ENCODE measurements at regions not wholly inside any gene's neighbourhood (a gene's known extent, or its start where the extent isn't known, plus 50 kb on each side); places are given as distances from the start of the nearest gene placed in this dataset.

DNA sequence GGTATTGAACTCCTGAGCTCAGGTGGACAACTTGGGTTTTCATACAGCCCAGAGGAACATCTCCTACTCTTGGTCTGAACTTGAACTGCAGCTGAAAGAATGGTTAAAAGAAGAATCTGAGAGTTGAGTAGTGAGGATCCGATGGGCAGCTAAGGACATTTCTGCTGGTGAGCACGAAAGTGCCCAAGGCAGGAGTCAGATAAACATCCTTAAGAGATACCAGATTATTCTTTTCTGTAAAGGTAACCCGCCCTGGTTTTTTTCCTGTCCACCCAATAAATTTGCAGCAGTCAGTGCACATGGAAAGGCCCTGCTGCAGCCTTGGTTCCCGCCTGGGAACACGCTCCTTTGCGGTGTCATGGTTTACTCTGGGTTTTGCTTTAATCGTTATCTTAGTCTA, 78.4 kb upstream of the ARHGEF7 start:
- no peak for ATAC-seq
- intact Hi-C loops (cut with DNase I) = no loop called here
- Histone ChIP-seq H3K9me3 (no peaks in the 10 kb centered on the region), H3K27me3 (peaks cover 7% of the 10 kb centered on the region), H3K4me3 (no peak overlapping the region), H3K36me3 (no peaks in the 10 kb centered on the region), H3K4me1 (no peaks in the 10 kb centered on the region), H3K27ac (no peak overlapping the region)
- DNase-seq = no peak
- TF ChIP-seq, protein P1, sequence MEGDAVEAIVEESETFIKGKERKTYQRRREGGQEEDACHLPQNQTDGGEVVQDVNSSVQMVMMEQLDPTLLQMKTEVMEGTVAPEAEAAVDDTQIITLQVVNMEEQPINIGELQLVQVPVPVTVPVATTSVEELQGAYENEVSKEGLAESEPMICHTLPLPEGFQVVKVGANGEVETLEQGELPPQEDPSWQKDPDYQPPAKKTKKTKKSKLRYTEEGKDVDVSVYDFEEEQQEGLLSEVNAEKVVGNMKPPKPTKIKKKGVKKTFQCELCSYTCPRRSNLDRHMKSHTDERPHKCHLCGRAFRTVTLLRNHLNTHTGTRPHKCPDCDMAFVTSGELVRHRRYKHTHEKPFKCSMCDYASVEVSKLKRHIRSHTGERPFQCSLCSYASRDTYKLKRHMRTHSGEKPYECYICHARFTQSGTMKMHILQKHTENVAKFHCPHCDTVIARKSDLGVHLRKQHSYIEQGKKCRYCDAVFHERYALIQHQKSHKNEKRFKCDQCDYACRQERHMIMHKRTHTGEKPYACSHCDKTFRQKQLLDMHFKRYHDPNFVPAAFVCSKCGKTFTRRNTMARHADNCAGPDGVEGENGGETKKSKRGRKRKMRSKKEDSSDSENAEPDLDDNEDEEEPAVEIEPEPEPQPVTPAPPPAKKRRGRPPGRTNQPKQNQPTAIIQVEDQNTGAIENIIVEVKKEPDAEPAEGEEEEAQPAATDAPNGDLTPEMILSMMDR (IDR thresholded peaks at IDR 0.05) = no peak

DNA sequence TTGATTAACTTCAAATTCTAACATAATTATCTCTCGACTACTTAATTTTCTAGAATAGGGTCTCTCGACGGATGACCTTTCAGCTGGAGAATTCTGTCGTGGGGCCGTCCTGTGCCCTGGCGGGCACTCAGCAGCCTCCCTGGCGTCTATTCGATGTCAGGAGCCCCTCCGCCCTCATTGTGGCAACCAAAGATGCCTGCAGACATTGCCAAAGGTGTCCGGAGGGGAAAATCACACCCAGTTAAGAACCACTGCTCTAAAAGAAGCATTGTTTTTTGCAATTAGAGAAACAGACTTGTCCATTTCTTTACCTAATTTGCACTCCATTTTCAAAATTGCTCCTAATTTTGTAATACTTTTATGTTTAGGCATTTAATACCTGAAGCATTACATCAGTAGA, 79.2 kb upstream of the ARHGEF7 start:
- Histone ChIP-seq H3K36me3 (no peaks in the 10 kb centered on the region), H3K9me3 (no peaks in the 10 kb centered on the region), H3K4me3 (no peak overlapping the region), H3K4me1 (no peaks in the 10 kb centered on the region), H3K27me3 (peaks cover 7% of the 10 kb centered on the region), H3K27ac (no peak overlapping the region)
- ATAC-seq (no peak), DNase-seq (no peak)
- intact Hi-C loops (cut with DNase I) = no loop called here
- TF ChIP-seq, protein P1 (IDR thresholded peaks at IDR 0.05) = no peak

DNA sequence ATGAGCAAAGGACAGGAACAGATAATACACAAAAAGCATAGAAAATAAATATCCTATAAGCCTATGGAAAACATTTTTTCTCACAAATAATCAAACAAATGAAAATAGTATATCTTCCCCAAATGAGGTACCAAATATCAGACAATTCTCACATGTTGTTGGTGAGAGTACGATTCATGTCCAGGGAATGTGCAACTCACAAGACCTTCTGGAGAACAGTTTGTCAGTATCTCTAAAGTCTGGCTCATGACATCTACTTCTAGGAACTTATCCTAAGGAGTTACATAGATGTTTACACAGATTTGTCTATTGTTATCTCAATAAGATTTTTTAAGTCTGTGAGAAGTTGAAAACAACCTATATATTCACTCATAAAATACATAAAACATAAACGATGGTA, 80.3 kb upstream of the ARHGEF7 start:
- Histone ChIP-seq H3K27me3 (peaks cover 7% of the 10 kb centered on the region), H3K9me3 (no peaks in the 10 kb centered on the region), H3K4me1 (no peaks in the 10 kb centered on the region), H3K36me3 (no peaks in the 10 kb centered on the region), H3K27ac (no peak overlapping the region), H3K4me3 (no peak overlapping the region)
- intact Hi-C loops (cut with DNase I) = no loop called here
- no peak for DNase-seq
- no peak for ATAC-seq
- TF ChIP-seq, protein P1 (IDR thresholded peaks at IDR 0.05) = no peak

DNA sequence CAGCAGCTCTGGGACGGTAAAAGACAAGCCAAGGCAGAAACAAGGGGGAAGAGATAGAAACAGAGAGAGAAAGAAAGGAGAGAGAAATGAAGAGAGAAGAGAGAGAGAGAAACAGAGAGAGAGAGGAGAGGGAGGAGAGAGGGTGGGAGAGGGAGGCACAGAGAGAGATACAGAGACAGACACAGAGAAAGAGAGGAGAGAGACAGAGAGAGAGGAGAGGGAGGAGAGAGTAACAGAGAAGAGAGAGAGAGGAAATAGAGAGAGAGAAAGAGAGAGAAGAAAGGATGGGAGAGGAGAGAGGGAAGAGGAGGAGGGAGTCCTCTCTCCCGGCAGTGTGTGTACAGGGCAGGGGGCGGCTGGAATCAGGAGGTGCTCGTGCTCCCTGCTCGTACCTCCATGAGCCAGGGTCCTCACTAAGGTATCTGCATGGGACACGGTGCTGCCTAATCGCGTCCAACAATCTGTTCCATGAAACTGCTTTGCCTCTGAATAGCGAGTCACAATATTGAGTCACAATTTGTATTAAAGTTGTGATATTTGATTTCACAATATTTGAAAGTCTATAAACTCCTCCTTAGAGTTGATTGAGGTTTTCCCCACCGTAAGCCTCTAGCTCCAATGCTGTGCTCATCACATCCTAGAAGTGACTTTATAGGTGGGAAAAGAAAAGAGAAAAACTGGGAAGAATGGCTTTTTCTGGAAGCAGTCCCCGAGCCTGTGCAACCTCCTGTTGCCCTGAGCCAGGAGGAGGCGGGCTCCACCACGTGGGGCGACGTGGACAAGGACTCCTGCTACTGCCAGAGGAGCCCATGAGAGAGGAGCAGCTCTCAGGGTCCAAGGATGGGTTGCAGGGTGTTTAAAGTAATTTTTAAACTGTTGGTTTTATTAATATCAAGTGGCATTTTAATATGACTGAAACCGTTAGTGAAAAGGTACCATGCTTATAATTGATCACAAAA, 81.7 kb upstream of the ARHGEF7 start:
- DNase-seq = no peak
- intact Hi-C loops (cut with DNase I) = no loop called here
- no peak overlapping the region for H3K4me3 ChIP-seq

DNA sequence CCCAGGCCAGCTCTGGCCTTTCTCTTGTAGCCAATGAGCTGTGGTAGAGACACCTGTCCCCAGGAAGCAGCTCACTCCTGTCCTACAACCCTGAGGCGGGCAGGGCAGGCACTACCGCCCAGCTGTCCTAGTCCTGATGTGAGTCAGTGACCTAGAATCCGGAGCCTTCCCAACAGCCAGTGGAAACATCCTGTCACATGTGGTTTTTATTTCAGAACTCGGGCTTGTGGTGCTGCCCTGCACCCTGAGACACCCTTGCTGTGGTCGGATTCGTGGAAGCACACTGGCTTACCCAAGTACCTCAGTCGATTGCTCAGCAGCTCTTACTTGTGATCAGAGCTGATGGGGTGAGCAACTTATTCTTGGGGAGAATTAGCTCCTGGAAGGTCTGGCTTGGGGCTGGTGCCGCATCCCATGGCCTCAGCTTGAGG, 83.6 kb upstream of the ARHGEF7 start:
- H3K36me3 ChIP-seq = no peaks in the 10 kb centered on the region
- no peaks in the 10 kb centered on the region for H3K27me3 ChIP-seq
- no peaks in the 10 kb centered on the region for H3K9me3 ChIP-seq
- no peak for DNase-seq
- peak; percentile 59 for ATAC-seq
- no peak overlapping the region for H3K4me3 ChIP-seq
- TF ChIP-seq, protein P1 (IDR thresholded peaks at IDR 0.05) = no peak
- H3K4me1 ChIP-seq = no peaks in the 10 kb centered on the region
- H3K27ac ChIP-seq = no peak overlapping the region
- intact Hi-C loops (cut with DNase I) = no loop called here

More for the DNA sequence above, 81.7 kb upstream of the ARHGEF7 start:
- no peaks in the 10 kb centered on the region for H3K9me3 ChIP-seq
- H3K27ac ChIP-seq = no peak overlapping the region
- no peaks in the 10 kb centered on the region for H3K36me3 ChIP-seq
- H3K27me3 ChIP-seq = no peaks in the 10 kb centered on the region
- no peak for ATAC-seq
- H3K4me1 ChIP-seq = no peaks in the 10 kb centered on the region
- TF ChIP-seq, protein P1 (IDR thresholded peaks at IDR 0.05) = no peak
